ENCODE measurements at regions not wholly inside any gene's neighbourhood (a gene's known extent, or its start where the extent isn't known, plus 50 kb on each side); places are given as distances from the start of the nearest gene placed in this dataset.

GRCh38 chr18:56412951-56413350 is 225.4 kb downstream of the TXNL1 start:
- TF ChIP-seq POLR2A (IDR thresholded peaks at IDR 0.05), result no peak
- no peak for TF ChIP-seq CTCF (IDR thresholded peaks at IDR 0.05)
